Skin of body (tissue), 1 donor: ENCODE measurements at regions not wholly inside any gene's neighbourhood (a gene's known extent, or its start where the extent isn't known, plus 50 kb on each side); places are given as distances from the start of the nearest gene placed in this dataset.

Source experiments
- DNase-seq: peaks from one replicate; lab custom pipeline; 2025; lab: John Stamatoyannopoulos, UW

DNA sequence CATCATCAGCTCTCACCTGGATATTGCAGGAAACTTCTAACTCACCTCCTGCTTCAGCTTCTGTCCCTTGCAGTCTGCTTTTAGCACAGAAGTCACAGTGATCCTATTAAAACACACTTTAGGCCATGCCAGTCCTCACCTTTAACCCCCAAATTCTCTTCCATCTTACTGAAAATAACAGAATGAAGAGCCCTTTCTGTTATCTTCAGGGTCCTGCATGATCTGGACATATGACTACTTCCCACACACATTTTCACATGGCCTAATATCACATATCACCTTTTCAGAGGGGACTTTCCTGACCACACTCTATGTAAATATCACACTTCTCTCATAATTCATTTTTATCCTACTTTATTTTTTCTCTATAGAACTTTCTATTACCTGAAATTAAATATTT, 550.6 kb upstream of the CLINT1 start:
- DNase-seq, result no peak

DNA sequence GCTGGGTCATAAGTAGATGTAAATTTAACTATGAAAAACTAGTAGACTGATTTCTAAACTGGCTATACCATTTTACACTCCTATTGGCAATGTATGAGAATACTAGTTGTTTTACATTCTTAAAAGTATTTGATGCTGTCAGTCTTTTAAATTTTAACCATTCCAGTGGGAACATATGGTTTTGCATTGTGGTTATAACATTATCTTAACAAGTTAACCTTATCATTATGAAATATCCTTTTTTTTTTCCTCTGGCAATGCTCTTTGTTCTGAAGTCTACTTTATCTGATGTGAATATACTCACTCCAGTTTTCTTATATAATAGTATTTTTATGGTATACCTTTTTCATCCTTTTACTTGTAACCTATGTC, 548.9 kb upstream of the CLINT1 start:
- no peak for DNase-seq

DNA sequence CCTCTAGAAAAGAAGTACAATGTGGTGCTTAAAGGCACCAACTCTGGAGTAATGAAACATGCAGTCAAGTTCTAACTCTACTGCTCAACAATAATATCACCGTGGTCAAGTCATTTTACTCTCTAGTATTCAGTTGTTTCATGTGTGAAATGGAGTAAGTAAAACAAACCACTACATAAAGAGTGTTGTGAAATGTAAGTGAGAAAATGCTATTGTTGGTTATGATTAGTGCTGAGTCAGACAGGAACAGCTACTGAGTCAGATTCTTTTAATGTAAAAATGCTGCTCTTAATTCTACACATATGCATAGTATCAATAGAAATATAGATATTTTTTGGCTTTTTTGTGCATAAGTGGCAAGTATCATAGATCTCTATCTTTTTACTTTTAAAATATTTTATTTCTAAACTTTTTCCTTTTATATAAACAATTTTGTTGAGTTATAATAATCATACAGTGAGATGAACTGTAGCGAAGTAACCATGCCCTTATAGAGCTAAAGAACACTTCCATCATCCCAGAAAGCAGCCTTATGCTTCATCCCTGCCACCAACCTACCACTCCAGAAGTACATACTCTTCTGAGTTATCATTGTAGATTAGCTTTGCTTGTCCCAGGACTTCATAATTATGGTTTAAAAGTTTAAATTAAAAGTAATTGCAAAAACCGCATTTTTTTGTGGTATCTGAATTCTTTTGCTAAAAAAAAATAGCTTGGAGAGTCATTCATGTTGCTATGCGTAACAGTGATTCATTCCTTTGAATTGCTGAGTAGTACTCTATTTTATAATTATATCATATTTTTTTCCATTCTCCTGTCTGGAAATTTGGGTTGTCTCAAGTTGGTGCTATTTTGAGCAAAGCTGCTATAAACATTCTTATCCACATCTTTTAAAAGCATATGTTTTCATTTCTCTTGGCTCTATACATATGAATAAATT, 548.2 kb upstream of the CLINT1 start:
- DNase-seq, result peak; percentile 26

DNA sequence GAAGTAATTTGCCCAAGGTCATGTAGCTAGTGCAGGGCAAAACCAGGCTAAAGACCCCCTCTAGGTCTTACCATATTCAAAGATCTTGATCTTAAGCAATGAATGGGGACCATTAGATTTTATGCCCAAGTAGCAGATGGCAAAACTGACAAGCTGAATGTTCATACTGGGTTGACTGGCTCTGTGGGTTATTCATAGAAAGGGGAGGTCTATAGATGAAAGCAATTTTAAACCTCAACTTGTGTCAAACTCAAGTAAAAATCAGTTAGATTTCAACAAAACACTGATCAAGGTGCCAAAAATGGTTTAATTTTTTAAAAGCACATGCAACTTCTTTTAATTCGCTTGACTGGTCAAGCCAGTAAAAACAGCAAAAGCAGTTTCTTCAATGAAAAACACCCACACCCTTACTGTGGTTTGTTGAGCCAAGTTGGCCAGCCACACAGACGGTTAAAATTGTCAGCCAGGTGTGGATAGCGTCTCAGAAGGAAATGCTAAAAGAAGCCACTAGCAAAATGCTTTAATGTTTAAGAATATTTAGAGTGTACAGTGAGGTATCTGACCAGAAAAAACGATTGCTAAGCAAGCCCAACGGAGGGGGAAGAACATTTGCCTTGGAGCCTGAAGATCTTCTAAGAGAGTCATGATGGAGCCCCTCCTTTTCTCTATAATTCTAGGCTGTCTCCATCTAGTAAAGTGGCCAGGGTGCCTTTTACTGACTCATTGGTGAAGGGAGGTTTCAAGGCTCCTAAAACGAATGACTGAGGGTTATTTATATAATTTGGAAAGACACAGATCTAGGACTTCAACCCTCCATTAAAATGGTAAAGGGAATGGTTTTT, 539.6 kb upstream of the CLINT1 start:
- DNase-seq, result no peak

DNA sequence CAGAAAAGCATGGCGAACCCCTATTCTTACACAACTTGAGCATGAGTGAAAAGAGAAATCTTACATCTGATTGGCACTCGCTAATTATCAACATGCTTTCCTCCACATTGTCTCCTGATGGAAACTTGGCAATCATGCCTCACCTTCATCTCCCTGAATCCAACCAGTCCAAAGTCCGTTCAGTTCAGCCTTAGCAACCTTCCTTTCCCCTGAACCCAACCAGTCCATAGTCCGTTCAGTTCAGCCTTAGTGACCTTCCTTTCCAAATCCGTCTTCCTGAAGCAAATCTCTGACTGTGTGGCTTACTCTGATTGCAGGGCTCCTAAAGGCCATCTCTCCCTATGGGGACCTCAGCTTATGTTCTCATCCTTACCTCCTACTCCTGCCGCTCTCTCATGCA, 538.3 kb upstream of the CLINT1 start:
- no peak for DNase-seq

DNA sequence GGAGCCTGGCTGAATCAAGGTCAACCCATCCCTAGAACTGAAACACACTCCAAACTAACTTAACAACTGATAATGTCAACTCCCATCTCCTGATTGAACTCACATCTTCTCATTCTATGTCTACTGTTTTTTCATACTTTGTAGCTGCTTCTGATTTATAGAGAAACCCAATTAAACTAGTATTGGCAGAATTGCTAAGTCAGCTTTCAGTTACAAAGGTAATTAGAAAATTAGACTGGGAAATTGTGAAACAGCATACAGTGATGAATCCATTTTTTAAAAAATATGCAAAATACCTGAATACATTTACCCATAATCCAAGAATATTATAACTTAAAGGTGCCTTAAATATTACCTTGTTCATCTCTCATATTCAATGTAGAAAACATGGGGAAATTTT, 535.2 kb upstream of the CLINT1 start:
- no peak for DNase-seq

DNA sequence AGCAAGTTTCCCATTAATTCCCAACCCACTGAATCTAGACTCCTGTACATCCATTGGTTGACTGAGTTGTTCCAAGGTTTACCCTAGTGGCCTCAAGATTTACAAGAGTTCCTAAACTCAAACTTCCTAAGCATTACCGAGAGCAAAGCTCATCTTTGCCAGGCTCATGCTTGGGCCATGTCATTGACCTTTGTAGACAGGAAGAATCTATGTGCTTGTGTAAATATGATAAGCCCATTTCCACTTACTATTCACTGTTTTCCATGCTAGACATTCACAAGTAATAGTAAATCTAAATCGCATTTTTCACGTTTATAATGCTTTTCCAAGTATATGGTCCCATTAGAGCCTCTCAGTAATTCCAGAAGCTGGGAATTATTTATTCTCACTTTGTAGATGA, 534.5 kb upstream of the CLINT1 start:
- DNase-seq, result no peak

DNA sequence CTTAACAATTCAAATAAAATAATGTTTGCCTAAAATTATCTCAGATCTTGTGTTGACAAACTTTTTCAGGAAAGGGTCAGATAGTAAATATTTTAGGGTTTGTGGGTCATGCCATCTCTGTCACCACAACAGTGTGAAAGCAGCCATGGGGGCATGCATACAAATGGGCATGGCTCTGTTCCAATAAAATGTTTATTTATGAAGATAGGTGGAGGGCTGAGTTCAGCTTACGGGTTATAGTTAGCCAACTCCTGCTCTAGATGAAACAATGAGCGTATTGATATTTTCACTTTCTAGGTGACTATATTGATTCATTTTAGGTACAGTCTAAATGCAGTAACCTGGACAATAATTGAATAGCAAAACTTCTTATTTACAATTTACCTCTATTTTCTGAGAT, 533.8 kb upstream of the CLINT1 start:
- DNase-seq, result no peak

DNA sequence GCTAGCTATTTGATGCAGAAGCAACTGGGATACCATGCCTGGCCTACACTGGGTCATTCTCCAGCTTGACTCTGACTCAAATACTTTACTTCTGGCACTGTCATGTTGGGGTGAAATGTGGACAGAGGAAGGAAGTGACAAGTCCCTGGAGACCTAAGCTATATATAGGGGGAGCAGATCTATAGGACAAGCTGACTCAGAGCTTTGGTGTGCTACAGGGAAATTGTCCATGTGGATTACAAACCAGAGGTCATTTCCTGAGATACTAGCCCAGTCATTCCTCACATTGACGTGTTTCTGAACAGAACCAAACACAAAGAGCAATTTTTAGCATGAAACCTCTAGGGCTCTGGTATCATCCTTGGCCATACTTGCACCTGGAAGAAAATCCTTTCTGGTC, 531.6 kb upstream of the CLINT1 start:
- peak; percentile 30 for DNase-seq

DNA sequence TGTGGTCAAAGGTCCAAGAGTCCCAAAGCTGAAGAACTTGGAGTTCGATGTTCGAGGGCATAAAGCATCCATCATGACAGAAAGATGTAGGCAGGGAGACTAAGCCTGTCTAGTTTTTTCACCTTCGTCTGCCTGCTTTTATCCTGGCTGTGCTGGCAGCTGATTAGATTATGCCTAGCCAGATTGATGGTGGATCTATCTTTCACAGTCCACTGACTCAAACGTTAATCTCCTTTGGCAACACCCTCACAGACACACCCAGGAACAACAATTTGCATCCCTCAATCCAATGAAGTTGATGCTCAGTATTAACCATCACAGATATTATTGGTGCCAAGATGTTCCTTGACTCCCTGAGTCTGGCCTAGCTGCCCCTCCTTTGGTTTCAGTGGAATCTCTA, 530.8 kb upstream of the CLINT1 start:
- DNase-seq, result no peak

DNA sequence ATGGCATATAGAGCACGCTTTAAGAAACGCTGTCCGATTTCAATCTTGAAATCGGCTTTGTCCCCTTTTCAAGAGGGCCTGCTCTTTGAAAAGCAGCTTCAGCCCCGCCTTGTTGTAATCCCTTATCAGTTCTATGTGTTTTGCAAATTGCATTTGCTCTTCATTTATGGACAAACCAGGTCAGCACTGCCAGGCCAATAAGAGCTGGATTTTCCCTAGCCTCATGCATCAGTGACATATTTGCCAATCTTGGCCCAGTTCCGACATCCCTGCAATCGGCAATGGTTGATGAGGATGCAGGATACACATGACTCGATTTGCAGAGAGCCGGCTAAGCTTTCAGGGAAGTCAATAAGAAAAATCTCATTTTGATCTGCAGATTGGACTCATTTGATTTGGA, 529.1 kb upstream of the CLINT1 start:
- no peak for DNase-seq

DNA sequence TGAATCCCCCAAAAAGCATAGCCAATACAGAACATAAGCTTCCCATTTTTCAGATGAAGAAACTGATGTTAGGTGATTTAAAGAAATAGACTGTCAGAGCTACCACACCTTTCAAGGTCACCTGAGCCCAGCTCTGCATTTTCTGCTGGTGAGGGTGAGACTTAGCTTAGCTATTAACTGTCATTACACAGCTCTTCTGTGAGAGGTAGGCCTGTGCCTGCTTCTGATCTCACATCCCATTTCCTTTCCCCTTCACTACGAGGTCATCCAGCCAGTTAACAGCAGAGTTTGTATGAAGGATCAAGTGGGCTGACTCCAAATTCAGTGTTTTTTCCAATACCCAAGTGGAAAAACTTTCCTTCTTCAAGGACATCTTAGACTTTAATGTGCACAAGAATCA, 528.6 kb upstream of the CLINT1 start:
- DNase-seq, result no peak

DNA sequence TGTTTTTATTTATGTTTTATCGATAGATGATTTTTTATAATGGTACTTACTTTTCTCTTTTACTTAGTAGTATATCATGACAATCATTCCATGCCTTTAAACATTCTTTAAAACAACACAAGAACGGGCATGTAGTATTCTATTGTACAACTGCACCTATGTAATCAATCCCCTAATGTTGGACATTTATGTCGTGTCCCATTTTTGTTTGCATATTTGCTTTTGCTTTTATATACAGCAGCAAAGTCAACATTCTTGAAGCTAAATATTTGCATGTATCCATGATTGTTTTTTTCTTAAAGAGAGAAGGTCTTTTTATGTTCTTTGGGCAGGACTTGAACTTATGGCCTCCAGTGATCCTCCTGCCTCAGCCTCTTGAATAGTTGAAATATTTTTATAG, 527.0 kb upstream of the CLINT1 start:
- DNase-seq, result no peak

DNA sequence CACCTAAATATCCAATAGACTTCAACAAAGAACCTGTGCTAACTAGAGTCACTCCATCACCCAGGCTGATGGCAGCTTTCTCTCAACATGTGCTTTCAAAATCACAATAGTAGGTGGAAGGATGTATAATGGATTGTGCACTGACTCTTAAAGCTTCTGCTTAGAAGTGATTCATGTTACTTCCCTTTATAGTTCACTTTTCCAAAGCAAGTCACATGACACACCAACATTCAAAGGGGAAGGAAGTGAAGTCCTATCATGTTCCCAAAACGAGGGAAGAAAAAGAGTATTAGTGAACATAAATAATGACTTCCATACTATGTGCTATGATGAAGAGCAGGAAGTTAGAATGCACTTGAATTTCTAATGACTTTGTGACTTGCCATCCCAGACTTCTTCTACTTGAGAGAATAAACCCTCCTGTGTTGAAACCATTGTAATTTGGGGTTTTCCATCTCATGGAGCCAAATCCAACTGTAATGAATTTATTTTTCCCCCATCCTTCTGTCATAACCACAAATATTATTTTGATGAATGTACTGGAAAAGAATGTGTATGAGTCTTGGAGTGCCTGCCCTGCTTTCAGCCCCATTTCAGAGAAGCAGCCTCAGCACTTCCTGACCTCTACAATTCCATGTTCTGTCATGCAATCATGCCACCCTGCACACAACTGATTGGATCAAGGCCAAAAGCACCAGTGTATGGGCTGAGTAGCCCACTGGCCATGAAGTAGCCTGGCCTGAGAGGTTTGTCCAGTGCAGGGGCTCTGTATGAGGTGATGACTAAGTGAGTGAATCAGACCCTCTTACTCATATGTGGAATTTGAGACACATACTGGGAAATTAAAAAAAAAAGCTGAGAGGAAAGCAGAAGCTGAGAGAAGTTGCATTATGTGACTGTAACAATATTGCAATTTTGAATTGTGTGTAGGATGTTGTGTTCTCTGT, 525.9 kb upstream of the CLINT1 start:
- peak; percentile 22 for DNase-seq

DNA sequence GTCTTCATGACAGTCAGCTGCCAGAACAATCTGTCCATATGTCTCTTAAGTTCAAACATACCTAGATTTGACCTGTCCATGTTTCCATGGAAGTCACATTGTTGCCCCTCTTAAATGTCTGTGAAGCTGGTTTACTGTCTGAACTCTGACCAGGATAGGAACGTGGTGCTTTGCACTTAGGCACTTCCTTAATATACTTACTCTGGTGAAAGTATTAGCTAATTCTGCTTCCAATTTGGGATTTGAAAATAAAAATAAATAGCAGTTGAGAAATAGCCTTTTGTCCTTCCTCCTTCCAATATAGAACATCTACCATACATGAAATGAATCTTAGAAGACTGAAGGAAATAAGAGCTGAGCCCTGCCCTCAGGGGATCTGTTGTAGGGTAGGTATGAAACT, 524.5 kb upstream of the CLINT1 start:
- DNase-seq, result no peak

DNA sequence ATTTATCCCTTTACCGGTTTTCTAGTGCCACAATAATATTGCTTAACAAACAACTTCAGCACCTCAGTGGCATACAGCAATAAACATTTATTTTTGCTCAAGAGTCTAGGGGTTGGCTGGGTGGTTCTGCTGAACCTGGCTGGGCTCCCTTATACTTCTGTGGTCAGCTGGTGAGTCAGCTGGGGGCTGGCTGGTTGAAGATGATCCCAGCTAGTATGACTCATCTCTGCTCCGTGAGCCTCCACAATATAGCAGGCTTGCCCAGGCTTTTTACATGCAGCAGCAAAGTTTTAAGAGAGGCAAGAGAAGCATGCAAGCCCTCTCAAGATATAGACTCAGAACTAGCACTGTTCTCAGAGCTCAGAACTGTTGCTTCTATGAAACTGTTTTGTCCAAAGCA, 523.5 kb upstream of the CLINT1 start:
- no peak for DNase-seq

DNA sequence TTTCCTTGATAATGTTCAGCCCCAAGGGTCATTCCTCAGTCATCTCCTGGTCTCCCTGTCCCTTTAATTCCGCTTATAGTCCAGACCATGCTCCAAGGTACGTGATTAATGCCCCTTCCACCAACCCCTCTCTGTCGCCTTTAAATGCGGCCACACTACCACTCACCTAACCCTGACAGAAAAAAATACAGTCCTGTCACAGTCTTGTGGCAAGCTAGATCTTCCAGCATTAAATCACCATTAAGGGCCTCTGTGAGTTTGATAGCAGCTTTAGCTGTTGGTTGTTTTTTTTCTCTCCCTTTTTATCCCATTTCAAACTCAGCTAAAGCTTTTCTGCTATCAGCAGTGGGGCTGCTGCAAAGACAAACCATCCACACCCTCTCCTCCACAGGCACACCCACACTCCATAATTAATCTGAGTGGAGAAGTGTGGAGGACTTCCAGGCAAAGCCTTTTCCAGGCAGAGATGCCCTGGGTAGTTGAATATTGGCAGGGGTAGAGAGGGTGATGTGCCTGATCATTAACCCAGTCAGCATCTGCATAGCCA, 522.7 kb upstream of the CLINT1 start:
- no peak for DNase-seq

DNA sequence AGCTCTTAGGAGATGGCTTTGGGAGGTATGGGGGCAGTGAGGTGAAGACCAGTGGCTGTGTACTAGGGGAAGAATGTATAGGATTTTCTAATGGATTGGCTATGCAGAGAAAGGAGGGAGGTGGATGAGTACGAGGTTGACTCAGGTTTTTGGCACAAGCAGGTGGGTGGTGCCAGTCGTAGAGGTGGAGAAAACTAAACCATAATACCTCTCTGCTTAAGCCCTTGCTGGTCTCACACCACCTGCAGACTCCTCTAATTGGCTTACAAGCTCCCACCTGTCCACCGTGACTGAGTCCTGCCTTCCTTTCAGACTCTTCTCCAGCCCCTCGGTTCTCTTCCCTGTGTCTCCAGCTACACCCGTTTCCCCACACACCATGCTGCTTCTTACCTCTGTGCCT, 521.7 kb upstream of the CLINT1 start:
- no peak for DNase-seq

DNA sequence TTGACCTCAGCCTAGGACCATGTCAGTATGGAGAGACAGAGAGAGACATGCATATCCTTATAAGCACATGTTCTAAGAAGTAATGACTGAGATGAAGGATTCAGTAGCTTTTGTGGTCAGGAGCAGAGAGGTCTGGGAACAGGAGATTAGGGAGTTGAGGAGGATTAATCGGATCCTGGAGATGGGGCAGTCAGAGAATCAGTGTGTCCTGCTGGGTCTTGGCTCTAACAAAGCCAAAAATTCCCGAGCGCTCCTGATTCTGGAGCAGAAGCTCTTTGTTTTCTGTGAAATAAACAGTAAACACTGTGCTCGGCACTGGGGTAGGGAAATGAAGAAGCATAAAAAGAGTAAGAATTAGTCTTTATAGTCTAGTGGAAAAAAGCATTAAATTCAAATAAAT, 520.0 kb upstream of the CLINT1 start:
- no peak for DNase-seq

DNA sequence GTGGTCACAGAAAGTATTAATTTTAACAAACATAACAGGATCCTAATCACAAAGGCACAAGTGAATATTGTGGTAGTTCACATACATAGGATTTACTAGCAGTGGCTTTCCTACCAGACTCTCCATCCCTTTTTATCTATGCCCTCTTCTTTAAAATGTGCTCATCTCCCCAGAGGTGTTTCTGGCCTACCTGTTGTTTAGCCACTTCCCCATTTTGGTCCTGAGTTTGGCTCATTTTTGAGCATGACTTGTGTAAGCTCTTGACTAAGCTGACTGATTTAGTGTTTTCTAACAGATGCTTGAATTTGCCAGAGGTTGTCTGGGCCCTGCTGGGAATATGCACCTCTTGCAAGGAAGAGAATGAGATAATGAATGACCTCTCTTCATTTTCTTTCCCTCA, 517.7 kb upstream of the CLINT1 start:
- no peak for DNase-seq

DNA sequence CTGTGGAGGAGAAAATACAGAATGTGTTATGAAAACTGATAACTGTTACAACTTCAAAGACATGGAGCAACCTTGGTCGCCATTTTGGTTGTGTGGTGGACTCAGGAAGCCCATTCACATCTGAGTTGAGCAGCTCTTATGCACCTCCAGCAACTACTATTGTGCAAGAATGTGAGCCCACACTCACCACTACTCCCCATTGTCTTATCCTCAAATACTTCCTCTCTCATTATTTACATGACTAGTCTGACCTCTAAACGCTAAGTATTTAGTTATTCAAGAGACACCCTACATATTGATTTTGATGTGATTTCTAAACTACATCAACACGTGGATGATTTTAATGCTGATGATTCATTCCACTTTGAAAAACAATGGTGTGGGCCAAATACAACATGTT, 516.6 kb upstream of the CLINT1 start:
- no peak for DNase-seq
